ENCODE measurements at regions not wholly inside any gene's neighbourhood (a gene's known extent, or its start where the extent isn't known, plus 50 kb on each side); places are given as distances from the start of the nearest gene placed in this dataset.

DNA sequence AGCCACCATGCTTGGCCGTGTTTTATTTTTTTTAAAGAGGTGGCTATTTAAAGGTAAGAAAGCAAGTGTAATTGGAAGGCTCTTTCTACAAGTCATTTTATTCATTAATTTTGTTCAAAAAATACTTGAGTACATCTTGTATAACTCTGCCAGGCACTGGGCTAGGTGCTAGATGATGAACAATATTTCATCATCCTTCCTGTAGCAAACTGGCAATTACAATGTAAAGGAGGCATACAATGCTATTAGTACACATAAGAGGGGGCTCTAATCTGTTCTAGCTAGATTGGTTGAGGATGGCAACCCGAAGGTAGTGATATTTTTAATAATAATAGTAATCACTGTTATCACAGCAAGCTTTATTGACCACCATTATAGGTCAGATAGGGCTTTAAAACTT is 215.5 kb upstream of the KLF14 start:
- no peak for DNase-seq (ENCODE audit: low read depth)
- CTCF ChIA-PET: interaction anchor here (0.8 to 1.6 kb wide), 3 partner anchors 10 to 52 kb away, joined by 3 to 6 read pairs (median 3); no protein-coding TSS in a partner anchor
- Histone ChIP-seq H3K4me3 (ENCODE audit: low read depth, low read length) (no peak overlapping the region), H3K27me3 (ENCODE audit: control insufficient read depth, insufficient read depth, low read length) (no peaks in the 10 kb centered on the region), H3K36me3 (ENCODE audit: control insufficient read depth, insufficient read depth, low read length) (peaks cover 9% of the 10 kb centered on the region)
- POLR2A ChIA-PET: no interaction called here
- TF ChIP-seq, protein P1, sequence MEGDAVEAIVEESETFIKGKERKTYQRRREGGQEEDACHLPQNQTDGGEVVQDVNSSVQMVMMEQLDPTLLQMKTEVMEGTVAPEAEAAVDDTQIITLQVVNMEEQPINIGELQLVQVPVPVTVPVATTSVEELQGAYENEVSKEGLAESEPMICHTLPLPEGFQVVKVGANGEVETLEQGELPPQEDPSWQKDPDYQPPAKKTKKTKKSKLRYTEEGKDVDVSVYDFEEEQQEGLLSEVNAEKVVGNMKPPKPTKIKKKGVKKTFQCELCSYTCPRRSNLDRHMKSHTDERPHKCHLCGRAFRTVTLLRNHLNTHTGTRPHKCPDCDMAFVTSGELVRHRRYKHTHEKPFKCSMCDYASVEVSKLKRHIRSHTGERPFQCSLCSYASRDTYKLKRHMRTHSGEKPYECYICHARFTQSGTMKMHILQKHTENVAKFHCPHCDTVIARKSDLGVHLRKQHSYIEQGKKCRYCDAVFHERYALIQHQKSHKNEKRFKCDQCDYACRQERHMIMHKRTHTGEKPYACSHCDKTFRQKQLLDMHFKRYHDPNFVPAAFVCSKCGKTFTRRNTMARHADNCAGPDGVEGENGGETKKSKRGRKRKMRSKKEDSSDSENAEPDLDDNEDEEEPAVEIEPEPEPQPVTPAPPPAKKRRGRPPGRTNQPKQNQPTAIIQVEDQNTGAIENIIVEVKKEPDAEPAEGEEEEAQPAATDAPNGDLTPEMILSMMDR (IDR thresholded peaks at IDR 0.05; ENCODE audit: insufficient read depth, low read depth, low read length): no peak

DNA sequence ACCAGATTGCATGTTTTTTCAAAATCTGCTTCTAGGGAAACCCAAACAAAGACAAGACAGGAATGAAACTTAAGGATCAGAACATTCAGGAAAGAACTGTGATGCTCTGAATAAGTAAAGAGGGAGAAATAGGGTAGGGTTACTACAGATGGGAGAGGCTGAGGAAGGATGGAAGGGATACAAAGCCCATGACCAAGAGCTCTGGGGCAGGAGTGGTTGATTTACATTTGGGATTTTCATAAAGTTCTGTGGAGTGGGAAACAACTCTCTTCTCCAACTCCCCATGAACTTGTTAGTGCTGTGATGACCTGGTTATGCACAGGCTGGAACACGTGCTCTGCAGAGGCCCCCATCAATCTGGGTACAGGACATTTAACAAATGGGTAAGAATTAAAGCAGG is 216.0 kb upstream of the KLF14 start:
- H3K27me3 ChIP-seq (ENCODE audit: control insufficient read depth, insufficient read depth, low read length): no peaks in the 10 kb centered on the region
- no peak overlapping the region for H3K4me3 ChIP-seq (ENCODE audit: low read depth, low read length)
- ChIA-PET CTCF (interaction anchor here (0.8 to 1.6 kb wide), 3 partner anchors 10 to 53 kb away, joined by 3 to 6 read pairs (median 3); no protein-coding TSS in a partner anchor), POLR2A (no interaction called here)
- TF ChIP-seq, protein P1 (IDR thresholded peaks at IDR 0.05; ENCODE audit: insufficient read depth, low read depth, low read length): no peak
- peaks cover 9% of the 10 kb centered on the region for H3K36me3 ChIP-seq (ENCODE audit: control insufficient read depth, insufficient read depth, low read length)
- no peak for DNase-seq (ENCODE audit: low read depth)

DNA sequence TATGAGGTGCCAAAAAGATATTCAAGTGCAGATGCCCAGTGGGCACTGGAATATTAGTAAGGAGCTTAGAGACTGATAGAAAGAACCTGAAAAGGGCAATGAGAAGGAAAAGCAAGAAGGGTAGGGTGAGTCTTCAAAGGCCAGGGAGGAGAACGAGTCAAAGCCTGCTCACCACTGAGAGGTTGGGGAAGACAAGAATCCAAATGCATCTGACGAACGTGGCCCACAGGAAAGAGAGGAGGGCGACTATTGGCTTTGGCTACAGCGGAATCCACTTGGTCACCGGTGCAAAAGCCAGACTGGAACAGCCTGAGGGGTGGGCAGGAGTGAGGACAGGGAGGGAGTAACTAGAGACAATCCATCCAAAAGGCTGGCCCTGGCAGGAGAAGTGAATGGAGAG is 216.7 kb upstream of the KLF14 start:
- peaks cover 7% of the 10 kb centered on the region for H3K36me3 ChIP-seq (ENCODE audit: control insufficient read depth, insufficient read depth, low read length)
- TF ChIP-seq, protein P1 (IDR thresholded peaks at IDR 0.05; ENCODE audit: insufficient read depth, low read depth, low read length): no peak
- CTCF ChIA-PET: interaction anchor here (0.6 to 1.6 kb wide), 2 partner anchors 9 to 37 kb away, joined by 3 to 6 read pairs; no protein-coding TSS in a partner anchor
- no peaks in the 10 kb centered on the region for H3K27me3 ChIP-seq (ENCODE audit: control insufficient read depth, insufficient read depth, low read length)
- POLR2A ChIA-PET: no interaction called here
- H3K4me3 ChIP-seq (ENCODE audit: low read depth, low read length): no peak overlapping the region
- DNase-seq (ENCODE audit: low read depth): no peak

DNA sequence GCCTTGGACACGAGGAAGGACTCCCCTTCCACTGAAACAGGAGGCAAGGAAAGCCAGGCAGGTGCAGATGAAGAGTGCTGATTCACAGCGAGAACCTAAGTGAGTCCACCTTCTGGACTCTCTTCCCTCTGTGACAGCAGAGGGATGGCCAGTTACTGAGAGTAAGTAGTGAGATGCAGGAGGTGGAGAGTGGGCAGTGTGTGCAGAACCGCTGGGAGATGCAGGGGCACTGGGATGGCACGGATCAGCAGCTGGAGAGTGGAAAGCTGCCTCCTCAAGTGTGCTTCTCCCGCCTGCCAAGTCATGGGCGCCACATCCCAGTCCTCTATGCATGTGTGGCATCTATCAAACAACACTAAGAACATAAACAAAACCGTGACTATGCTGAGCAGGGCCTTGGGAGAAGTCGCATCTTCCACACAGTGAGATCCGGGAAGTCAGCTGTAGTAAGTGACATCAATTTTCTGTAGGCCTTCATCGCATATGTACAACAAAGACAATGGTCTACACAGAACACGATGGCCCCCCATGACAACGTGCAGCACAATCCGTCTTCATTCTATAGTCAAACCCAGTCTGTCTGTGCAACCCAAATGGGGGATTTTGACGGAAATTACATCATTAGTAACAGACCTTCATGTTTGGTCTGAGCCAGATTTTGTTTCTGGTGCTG is 217.4 kb upstream of the KLF14 start:
- CTCF ChIA-PET: interaction anchor here (1.2 kb wide), 1 partner anchor 9 kb away, joined by 4 read pairs; no protein-coding TSS in a partner anchor
- TF ChIP-seq, protein P1 (IDR thresholded peaks at IDR 0.05; ENCODE audit: insufficient read depth, low read depth, low read length): no peak
- no peak overlapping the region for H3K4me3 ChIP-seq (ENCODE audit: low read depth, low read length)
- peaks cover 7% of the 10 kb centered on the region for H3K36me3 ChIP-seq (ENCODE audit: control insufficient read depth, insufficient read depth, low read length)
- no peak for DNase-seq (ENCODE audit: low read depth)
- H3K27me3 ChIP-seq (ENCODE audit: control insufficient read depth, insufficient read depth, low read length): no peaks in the 10 kb centered on the region
- POLR2A ChIA-PET: no interaction called here

DNA sequence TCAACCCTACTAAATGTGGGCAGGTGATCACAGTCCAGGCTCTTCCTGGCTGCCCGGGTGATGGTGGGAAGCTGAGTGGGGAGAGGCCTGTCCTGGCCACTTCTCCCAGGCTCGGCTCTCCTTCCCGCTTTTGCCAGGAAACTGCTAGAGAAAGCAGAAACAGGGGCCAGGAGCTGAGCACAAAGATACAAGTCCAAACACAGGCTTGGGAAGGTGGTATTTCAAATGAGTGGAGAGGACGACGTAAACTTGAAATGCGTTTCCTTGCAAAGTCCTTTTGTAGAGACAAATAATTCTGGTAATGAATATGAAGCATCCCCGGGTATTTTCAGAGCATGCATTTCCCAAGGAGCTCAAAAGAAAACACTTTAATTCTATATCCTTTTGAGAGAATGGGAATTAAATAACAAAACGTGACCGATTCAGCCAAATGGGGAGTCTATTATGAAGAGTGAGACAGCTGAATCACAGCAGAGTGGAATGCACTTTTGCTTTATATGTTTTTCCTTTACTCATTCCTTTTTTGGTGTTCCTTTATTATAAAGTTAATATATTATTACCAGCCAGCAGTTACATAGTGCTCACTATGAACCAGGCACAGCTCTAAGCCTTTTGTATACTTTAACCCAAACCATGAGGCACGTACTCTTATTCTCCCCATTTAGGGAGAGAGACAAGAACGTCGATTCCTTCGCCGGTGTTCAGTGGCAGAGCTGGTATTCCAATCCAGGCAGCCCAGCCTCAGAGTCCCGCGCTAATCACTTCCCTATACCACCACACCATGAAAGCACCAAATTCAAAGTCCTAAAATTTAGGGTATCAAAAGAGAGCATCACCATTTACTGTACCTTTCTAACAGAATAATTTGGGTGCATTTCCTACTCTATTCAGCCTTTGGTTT is 218.2 kb upstream of the KLF14 start:
- POLR2A ChIA-PET: no interaction called here
- no peak for DNase-seq (ENCODE audit: low read depth)
- CTCF ChIA-PET: interaction anchor here (1.2 to 1.4 kb wide), 2 partner anchors 8 to 34 kb away, joined by 4 read pairs; no protein-coding TSS in a partner anchor
- no peak overlapping the region for H3K4me3 ChIP-seq (ENCODE audit: low read depth, low read length)
- H3K36me3 ChIP-seq (ENCODE audit: control insufficient read depth, insufficient read depth, low read length): peaks cover 7% of the 10 kb centered on the region
- no peaks in the 10 kb centered on the region for H3K27me3 ChIP-seq (ENCODE audit: control insufficient read depth, insufficient read depth, low read length)
- TF ChIP-seq, protein P1 (IDR thresholded peaks at IDR 0.05; ENCODE audit: insufficient read depth, low read depth, low read length): no peak

Measured in BJ (cell line).